Mesenchymal stem cell (in vitro differentiated cells and primary cell): ENCODE measurements at regions not wholly inside any gene's neighbourhood (a gene's known extent, or its start where the extent isn't known, plus 50 kb on each side); places are given as distances from the start of the nearest gene placed in this dataset.

Experiments
- DNase-seq: peaks from one replicate; pipeline ENCODE4 v3.0.0-alpha.2; 2013
- H2AFZ ChIP-seq: one replicate; pipeline ENCODE4 v1.6.1; 2013; ENCODE audit warnings: low read depth, mild to moderate bottlenecking, control low read depth, inconsistent platforms, low read length, moderate library complexity
- H2AK5ac ChIP-seq: 2 replicates; pipeline ENCODE4 v1.6.1; 2013; ENCODE audit warnings: low read length, moderate library complexity, mild to moderate bottlenecking, inconsistent platforms; ENCODE audit not compliant: severe bottlenecking
- H2BK120ac ChIP-seq: one replicate; pipeline ENCODE4 v1.6.1; 2013; ENCODE audit warnings: low read depth, mild to moderate bottlenecking, inconsistent platforms, low read length, moderate library complexity
- H2BK12ac ChIP-seq, 2 experiments: one replicate each; pipeline ENCODE4 v1.6.1; 2013; ENCODE audit warnings: inconsistent platforms in 2 of 2, low read length in 2 of 2, mild to moderate bottlenecking in 2 of 2, moderate library complexity in 2 of 2, control low read depth in 1 of 2
- H2BK15ac ChIP-seq: one replicate; pipeline ENCODE4 v1.6.1; 2013; ENCODE audit warnings: mild to moderate bottlenecking, low read depth, inconsistent platforms; ENCODE audit not compliant: poor library complexity, severe bottlenecking
- H2BK5ac ChIP-seq: 2 replicates; pipeline ENCODE4 v1.6.1; 2013; ENCODE audit warnings: low read depth, mild to moderate bottlenecking, low read length, control low read depth, inconsistent platforms; ENCODE audit not compliant: poor library complexity, severe bottlenecking
- H3K14ac ChIP-seq, 2 experiments: one replicate each; pipeline ENCODE4 v1.6.1; 2013; ENCODE audit warnings: inconsistent platforms in 2 of 2, low read length in 2 of 2, control low read depth in 1 of 2, mild to moderate bottlenecking in 1 of 2, moderate library complexity in 1 of 2
- H3K18ac ChIP-seq, 2 experiments: one replicate each; pipeline ENCODE4 v1.6.1; 2013; ENCODE audit warnings: inconsistent platforms in 2 of 2, low read length in 2 of 2, control low read depth in 1 of 2, low read depth in 1 of 2, mild to moderate bottlenecking in 1 of 2
- H3K23ac ChIP-seq, 2 experiments: one replicate each; pipeline ENCODE4 v1.6.1; 2013; ENCODE audit warnings: inconsistent platforms in 2 of 2, low read length in 2 of 2, mild to moderate bottlenecking in 2 of 2, moderate library complexity in 2 of 2, control low read depth in 1 of 2
- H3K27ac ChIP-seq: 2 replicates; pipeline ENCODE4 v1.5.1; 2013; ENCODE audit warnings: mild to moderate bottlenecking, moderate library complexity, low read length, control low read depth, inconsistent platforms; ENCODE audit not compliant: poor library complexity, severe bottlenecking
- H3K27me3 ChIP-seq, 2 experiments: 2 replicates each; pipeline versions ENCODE4 v1.6.1 to v1.7.0; 2013; ENCODE audit warnings: low read length in 2 of 2, mild to moderate bottlenecking in 2 of 2, moderate library complexity in 2 of 2, control low read depth in 1 of 2, inconsistent platforms in 1 of 2; ENCODE audit not compliant: control insufficient read depth in 1 of 2, insufficient read depth in 1 of 2
- H3K36me3 ChIP-seq, 2 experiments: 2 replicates each; pipeline versions ENCODE4 v1.6.1 to v1.7.0; 2013; ENCODE audit warnings: low read length in 2 of 2, control low read depth in 1 of 2, inconsistent platforms in 1 of 2, low read depth in 1 of 2, mild to moderate bottlenecking in 1 of 2; ENCODE audit not compliant: insufficient read depth in 2 of 2, control insufficient read depth in 1 of 2
- H3K4ac ChIP-seq, 2 experiments: one replicate each; pipeline ENCODE4 v1.6.1; 2013; ENCODE audit warnings: inconsistent platforms in 2 of 2, low read length in 2 of 2, mild to moderate bottlenecking in 2 of 2, moderate library complexity in 2 of 2, control low read depth in 1 of 2, low read depth in 1 of 2
- H3K4me1 ChIP-seq: 2 replicates; pipeline ENCODE4 v1.6.1; 2013; ENCODE audit warnings: low read depth, low read length, control low read depth; ENCODE audit not compliant: control insufficient read depth, insufficient read depth
- H3K4me2 ChIP-seq: 2 replicates; pipeline ENCODE4 v1.6.1; 2013; ENCODE audit warnings: low read length, mild to moderate bottlenecking, inconsistent platforms; ENCODE audit not compliant: poor library complexity, severe bottlenecking
- H3K4me3 ChIP-seq, 2 experiments: 2 replicates each; pipeline versions ENCODE4 v1.5.1 to v1.7.0; 2013; ENCODE audit warnings: low read length in 2 of 2, mild to moderate bottlenecking in 2 of 2, control low read depth in 1 of 2, low read depth in 1 of 2; ENCODE audit not compliant: insufficient read depth in 1 of 2
- H3K79me1 ChIP-seq: replicated peaks from 2 replicates; pipeline ENCODE4 v1.6.1; 2013; ENCODE audit warnings: mild to moderate bottlenecking, control low read depth, low read length, inconsistent platforms; ENCODE audit not compliant: poor library complexity, severe bottlenecking
- H3K9ac ChIP-seq: 2 replicates; pipeline ENCODE4 v1.7.0; 2013; ENCODE audit warnings: mild to moderate bottlenecking, low read length, moderate library complexity
- H3K9me3 ChIP-seq: 2 replicates; pipeline ENCODE4 v1.7.0; 2013; ENCODE audit warnings: mild to moderate bottlenecking, low read length; ENCODE audit not compliant: control insufficient read depth
- H4K8ac ChIP-seq: one replicate; pipeline ENCODE4 v1.6.1; 2013; ENCODE audit warnings: inconsistent platforms, mild to moderate bottlenecking, low read length, moderate library complexity
- H4K91ac ChIP-seq: one replicate; pipeline ENCODE4 v1.6.1; 2013; ENCODE audit warnings: mild to moderate bottlenecking, low read length, inconsistent platforms
- WGBS: methylation state at CpG from one replicate; pipeline ENCODE4 v1.1.7; 2013; ENCODE audit warnings: mixed read lengths; 5-methylcytosine and 5-hydroxymethylcytosine counted together

DNA sequence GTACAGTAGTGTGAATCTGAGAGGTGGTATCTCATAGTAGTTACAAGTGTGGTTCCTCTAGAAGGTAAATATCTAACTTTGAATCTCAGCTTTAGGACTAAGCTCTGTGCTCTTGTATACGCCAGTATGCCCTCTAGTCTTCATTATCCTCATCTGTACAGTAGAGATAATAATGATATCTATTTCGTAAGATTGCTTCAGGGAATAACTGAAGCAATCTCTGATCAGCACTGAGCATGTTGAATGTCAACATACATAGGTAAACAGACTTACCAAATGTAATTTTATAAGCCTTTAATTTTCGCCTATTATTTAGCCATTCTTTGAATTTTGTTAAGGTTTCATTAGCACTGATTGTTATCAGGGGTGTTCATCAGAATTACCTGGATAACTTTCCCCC is 175.2 kb upstream of the ANKRD50 start:
- Histone ChIP-seq H3K23ac (no peak overlapping the region), H2BK5ac (no peak overlapping the region), H3K27ac (no peak overlapping the region), H3K36me3 (no peaks in the 10 kb centered on the region), H3K14ac (no peak overlapping the region), H4K91ac (no peak overlapping the region), H3K4me1 (no peaks in the 10 kb centered on the region), H3K18ac (no peak overlapping the region), H4K8ac (no peak overlapping the region), H3K79me1 (no peaks in the 10 kb centered on the region), H2BK120ac (no peak overlapping the region), H2BK15ac (no peak overlapping the region), H3K9ac (no peak overlapping the region), H3K4me2 (no peak overlapping the region), H3K27me3 (no peaks in the 10 kb centered on the region), H3K9me3 (no peaks in the 10 kb centered on the region), H3K4ac (no peak overlapping the region), H2AK5ac (no peak overlapping the region), H2AFZ (no peak overlapping the region), H2BK12ac (no peak overlapping the region), H3K4me3 (no peak overlapping the region)
- DNase-seq, result no peak
- WGBS, result no CpG with 5 or more reads among the region's 3 CpGs

DNA sequence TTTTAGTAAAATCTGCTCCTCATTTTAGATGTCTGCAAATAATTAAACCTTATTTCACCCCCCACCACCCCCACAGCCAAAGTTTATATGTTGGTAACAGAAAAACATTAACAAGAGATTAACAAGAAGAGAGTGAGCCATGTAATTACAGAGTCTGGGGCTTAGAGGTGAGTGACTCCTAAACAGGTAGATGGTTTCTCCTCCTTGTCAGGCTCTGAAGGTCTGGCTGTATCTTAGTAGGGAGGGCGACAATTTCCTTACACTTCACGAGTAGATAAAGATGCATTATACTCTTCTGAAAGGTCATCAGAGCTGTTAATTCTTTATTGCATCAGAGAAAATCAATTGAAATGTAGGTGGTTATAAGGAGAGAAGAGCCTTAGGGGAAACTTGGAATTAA is 171.8 kb upstream of the ANKRD50 start:
- Histone ChIP-seq H3K9ac (no peak overlapping the region), H3K23ac (no peak overlapping the region), H3K79me1 (no peaks in the 10 kb centered on the region), H3K9me3 (no peaks in the 10 kb centered on the region), H3K18ac (no peak overlapping the region), H4K91ac (no peak overlapping the region), H2AK5ac (no peak overlapping the region), H2BK12ac (no peak overlapping the region), H3K27me3 (no peaks in the 10 kb centered on the region), H4K8ac (no peak overlapping the region), H2BK120ac (no peak overlapping the region), H3K4me1 (no peaks in the 10 kb centered on the region), H3K27ac (no peak overlapping the region), H3K14ac (no peak overlapping the region), H3K4ac (no peak overlapping the region), H3K4me3 (no peak overlapping the region), H2BK5ac (no peak overlapping the region), H3K36me3 (no peaks in the 10 kb centered on the region), H2AFZ (no peak overlapping the region), H2BK15ac (no peak overlapping the region), H3K4me2 (no peak overlapping the region)
- no CpG with 5 or more reads among the region's 2 CpGs for WGBS
- DNase-seq, result no peak

DNA sequence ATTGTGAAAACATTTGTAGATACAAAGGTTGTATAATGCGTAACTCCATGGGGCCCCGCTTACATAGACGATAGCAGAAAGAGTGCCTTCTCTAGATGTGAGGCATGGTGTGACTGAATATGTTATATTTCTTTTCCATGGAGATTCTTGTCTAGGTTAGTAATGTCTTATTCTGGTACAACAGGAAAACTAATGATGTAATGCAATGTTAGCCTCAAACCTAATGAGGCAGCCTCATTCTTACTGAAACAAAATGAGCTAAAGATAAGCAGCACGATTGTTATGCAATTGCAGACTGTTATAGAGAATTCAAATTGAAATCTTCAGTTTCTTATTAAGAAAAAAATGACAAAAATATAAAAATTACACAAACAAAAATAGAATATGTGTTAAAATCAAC is 171.1 kb upstream of the ANKRD50 start:
- no peak overlapping the region for H3K4me3 ChIP-seq
- H3K36me3 ChIP-seq, result no peaks in the 10 kb centered on the region
- H4K91ac ChIP-seq, result no peak overlapping the region
- H3K4ac ChIP-seq, result no peak overlapping the region
- H2BK5ac ChIP-seq, result no peak overlapping the region
- no peaks in the 10 kb centered on the region for H3K4me1 ChIP-seq
- no peak overlapping the region for H2AK5ac ChIP-seq
- H3K79me1 ChIP-seq, result no peaks in the 10 kb centered on the region
- peak; percentile 26 for DNase-seq
- H2AFZ ChIP-seq, result no peak overlapping the region
- no peak overlapping the region for H3K23ac ChIP-seq
- H3K27me3 ChIP-seq, result no peaks in the 10 kb centered on the region
- no peak overlapping the region for H2BK15ac ChIP-seq
- no peaks in the 10 kb centered on the region for H3K9me3 ChIP-seq
- no peak overlapping the region for H3K9ac ChIP-seq
- no peak overlapping the region for H3K14ac ChIP-seq
- 94% methylated on average over 3 of the region's 4 CpGs for WGBS
- no peak overlapping the region for H4K8ac ChIP-seq
- H3K27ac ChIP-seq, result no peak overlapping the region
- no peak overlapping the region for H3K4me2 ChIP-seq
- no peak overlapping the region for H2BK12ac ChIP-seq
- H3K18ac ChIP-seq, result no peak overlapping the region
- H2BK120ac ChIP-seq, result no peak overlapping the region

DNA sequence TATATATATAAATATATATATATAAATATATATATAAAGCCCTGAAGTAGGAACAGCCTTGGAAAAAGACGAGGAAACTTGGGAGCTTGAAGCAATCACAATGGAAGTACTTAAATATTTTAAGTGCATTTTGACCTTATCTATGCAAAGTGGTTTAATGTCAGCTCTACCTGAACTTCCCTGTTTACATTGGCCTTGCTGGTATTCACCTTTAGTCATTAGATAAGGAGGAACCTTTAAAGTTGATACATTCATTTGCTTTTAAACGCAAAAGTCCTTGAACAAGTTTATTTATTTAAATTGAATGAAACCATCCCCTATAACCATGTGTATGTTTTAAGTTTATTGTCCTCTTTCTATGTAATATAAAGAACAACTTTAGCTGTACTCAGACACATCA is 166.7 kb upstream of the ANKRD50 start:
- Histone ChIP-seq H3K4me2 (no peak overlapping the region), H3K14ac (no peak overlapping the region), H2BK120ac (no peak overlapping the region), H3K9ac (no peak overlapping the region), H3K4me1 (no peaks in the 10 kb centered on the region), H2BK15ac (no peak overlapping the region), H3K79me1 (no peaks in the 10 kb centered on the region), H3K27me3 (no peaks in the 10 kb centered on the region), H3K23ac (no peak overlapping the region), H3K9me3 (peaks cover 4% of the 10 kb centered on the region), H2AFZ (no peak overlapping the region), H2BK12ac (no peak overlapping the region), H4K91ac (no peak overlapping the region), H3K4ac (no peak overlapping the region), H3K4me3 (no peak overlapping the region), H2AK5ac (no peak overlapping the region), H4K8ac (no peak overlapping the region), H3K36me3 (no peaks in the 10 kb centered on the region), H2BK5ac (no peak overlapping the region), H3K18ac (no peak overlapping the region), H3K27ac (no peak overlapping the region)
- no peak for DNase-seq
- WGBS, result 100% methylated on average over 1 of the region's 2 CpGs
